CD4-positive, CD25-positive, alpha-beta regulatory T cell (primary cell): ENCODE measurements at regions not wholly inside any gene's neighbourhood (a gene's known extent, or its start where the extent isn't known, plus 50 kb on each side); places are given as distances from the start of the nearest gene placed in this dataset.
"Not testable (repeated sequence)": the region's sequence is repeated elsewhere in the genome, so short reads cannot be mapped to it uniquely, and the experiment has no call there.

Source experiments
- ATAC-seq, 2 donors: fragments of 150-1000 bp; cut with Tn5 transposase; one replicate each; pipeline ENCODE4 v1.10.0; 2021; ENCODE audit warnings: low read depth in 2 of 2, moderate number of reproducible peaks in 2 of 2, moderate library complexity in 1 of 2
- DNase-seq, 3 donors: peaks; one replicate each; pipeline versions ENCODE4 v3.0.0 to v3.0.0-alpha.2; 2012 to 2022; ENCODE audit warnings: mixed read lengths in 1 of 3
- H3K27ac ChIP-seq: one replicate; pipeline ENCODE4 v1.7.0; 2013; ENCODE audit warnings: mild to moderate bottlenecking, low read length; ENCODE audit not compliant: insufficient read depth, poor library complexity, severe bottlenecking
- H3K27me3 ChIP-seq: one replicate; pipeline ENCODE4 v1.7.0; 2013; ENCODE audit warnings: low read length; ENCODE audit not compliant: control insufficient read depth, insufficient read depth
- H3K36me3 ChIP-seq: one replicate; pipeline ENCODE4 v1.7.0; 2013; ENCODE audit warnings: mild to moderate bottlenecking, low read length, moderate library complexity; ENCODE audit not compliant: control insufficient read depth, insufficient read depth
- H3K4me1 ChIP-seq: 2 replicates; pipeline ENCODE4 v1.7.0; 2013; ENCODE audit warnings: mild to moderate bottlenecking, low read length; ENCODE audit not compliant: insufficient read depth, control insufficient read depth, poor library complexity, severe bottlenecking
- H3K4me3 ChIP-seq: one replicate; pipeline ENCODE4 v1.7.0; 2013; ENCODE audit warnings: low read depth, mild to moderate bottlenecking, low read length, moderate library complexity
- H3K9me3 ChIP-seq, 2 experiments: 1 replicate in 1 of 2; 2 replicates in 1 of 2; pipeline ENCODE4 v1.7.0; 2013; ENCODE audit warnings: low read length in 2 of 2, mild to moderate bottlenecking in 1 of 2, moderate library complexity in 1 of 2; ENCODE audit not compliant: control insufficient read depth in 2 of 2
- H3K27ac Mint-ChIP-seq, 3 donors: one replicate each; pipeline ENCODE4 v1.8.0; 2020 to 2022; ENCODE audit warnings: mild to moderate bottlenecking in 3 of 3, mixed read lengths in 3 of 3, moderate library complexity in 2 of 3
- H3K27me3 Mint-ChIP-seq: one replicate; pipeline ENCODE4 v1.8.0; 2022; ENCODE audit warnings: mild to moderate bottlenecking, mixed read lengths
- H3K36me3 Mint-ChIP-seq: one replicate; pipeline ENCODE4 v1.8.0; 2020; ENCODE audit warnings: mixed read lengths
- H3K4me1 Mint-ChIP-seq, 4 donors: one replicate each; pipeline ENCODE4 v1.8.0; 2020 to 2022; ENCODE audit warnings: mixed read lengths in 4 of 4, mild to moderate bottlenecking in 1 of 4
- H3K4me3 Mint-ChIP-seq, 4 donors: one replicate each; pipeline ENCODE4 v1.8.0; 2020 to 2022; ENCODE audit warnings: mild to moderate bottlenecking in 4 of 4, mixed read lengths in 4 of 4, moderate library complexity in 3 of 4
- H3K9me3 Mint-ChIP-seq, 7 donors: one replicate each; pipeline ENCODE4 v1.8.0; 2020 to 2022; ENCODE audit warnings: mixed read lengths in 7 of 7, mild to moderate bottlenecking in 3 of 7, moderate library complexity in 2 of 7

GRCh38 chrX:125131164-125131563, 188.5 kb upstream of the TEX13C start:
- Mint-ChIP-seq H3K27me3 (no peaks in the 10 kb centered on the region), H3K36me3 (no peaks in the 10 kb centered on the region), H3K27ac (no peak overlapping the region), H3K9me3 (peaks cover 0 to 5% (median 2%) of the 10 kb centered on the region in 7 donors), H3K4me1 (no peaks in the 10 kb centered on the region), H3K4me3 (no peak overlapping the region)
- Histone ChIP-seq H3K4me3 (no peak overlapping the region), H3K9me3 (no peaks in the 10 kb centered on the region), H3K27ac (no peak overlapping the region), H3K4me1 (no peaks in the 10 kb centered on the region), H3K36me3 (no peaks in the 10 kb centered on the region), H3K27me3 (no peaks in the 10 kb centered on the region)
- no peak for ATAC-seq
- no peak for DNase-seq

DNA sequence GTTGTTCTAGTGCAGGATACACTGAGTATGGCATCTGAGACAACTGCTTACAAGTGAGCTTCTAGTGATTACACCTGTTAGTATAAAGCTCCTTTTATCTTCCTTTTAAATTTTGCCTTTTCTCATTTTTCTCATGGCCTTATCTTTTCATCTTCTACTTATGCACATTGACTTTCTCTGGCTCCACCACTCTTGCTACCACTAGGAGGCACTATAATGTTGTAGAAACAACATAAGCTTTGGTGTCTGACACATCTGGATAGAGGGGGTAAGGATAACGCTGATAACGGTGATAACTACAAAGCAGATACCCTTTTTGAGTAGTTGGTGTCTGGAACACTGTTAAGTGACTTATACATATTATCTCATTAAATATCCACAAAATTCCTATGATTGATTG, 187.4 kb upstream of the TEX13C start:
- Mint-ChIP-seq H3K4me1 (no peaks in the 10 kb centered on the region), H3K36me3 (no peaks in the 10 kb centered on the region), H3K27ac (no peak overlapping the region), H3K4me3 (no peak overlapping the region), H3K27me3 (no peaks in the 10 kb centered on the region), H3K9me3 (peaks cover 0 to 5% (median 2%) of the 10 kb centered on the region in 7 donors)
- peak in 1 of 3 donors; percentile 36 for DNase-seq
- Histone ChIP-seq H3K36me3 (no peaks in the 10 kb centered on the region), H3K27ac (no peak overlapping the region), H3K4me1 (no peaks in the 10 kb centered on the region), H3K4me3 (no peak overlapping the region), H3K27me3 (no peaks in the 10 kb centered on the region), H3K9me3 (no peaks in the 10 kb centered on the region)
- ATAC-seq, result no peak

GRCh38 chrX:125137521-125137920, 182.2 kb upstream of the TEX13C start:
- H3K9me3 ChIP-seq, result no peaks in the 10 kb centered on the region
- Mint-ChIP-seq H3K27ac (no peak overlapping the region), H3K27me3 (no peaks in the 10 kb centered on the region), H3K4me3 (no peak overlapping the region), H3K36me3 (no peaks in the 10 kb centered on the region), H3K9me3 (peaks cover 0 to 1% (median 0%) of the 10 kb centered on the region in 7 donors), H3K4me1 (no peaks in the 10 kb centered on the region)
- no peaks in the 10 kb centered on the region for H3K36me3 ChIP-seq
- H3K27me3 ChIP-seq, result no peaks in the 10 kb centered on the region
- ATAC-seq (no peak), DNase-seq (no peak)
- no peaks in the 10 kb centered on the region for H3K4me1 ChIP-seq
- no peak overlapping the region for H3K4me3 ChIP-seq
- no peak overlapping the region for H3K27ac ChIP-seq

GRCh38 chrX:125150231-125150630, 169.4 kb upstream of the TEX13C start:
- no peak for ATAC-seq
- H3K27me3 Mint-ChIP-seq, result no peaks in the 10 kb centered on the region
- no peak overlapping the region for H3K27ac Mint-ChIP-seq
- no peaks in the 10 kb centered on the region for H3K4me1 ChIP-seq
- H3K36me3 ChIP-seq, result no peaks in the 10 kb centered on the region
- peaks cover 0 to 3% (median 0%) of the 10 kb centered on the region in 7 donors for H3K9me3 Mint-ChIP-seq
- H3K27ac ChIP-seq, result no peak overlapping the region
- H3K4me3 ChIP-seq, result no peak overlapping the region
- H3K9me3 ChIP-seq, result no peaks in the 10 kb centered on the region
- H3K36me3 Mint-ChIP-seq, result no peaks in the 10 kb centered on the region
- no peak for DNase-seq
- no peaks in the 10 kb centered on the region for H3K4me1 Mint-ChIP-seq
- H3K27me3 ChIP-seq, result no peaks in the 10 kb centered on the region
- H3K4me3 Mint-ChIP-seq, result no peak overlapping the region

DNA sequence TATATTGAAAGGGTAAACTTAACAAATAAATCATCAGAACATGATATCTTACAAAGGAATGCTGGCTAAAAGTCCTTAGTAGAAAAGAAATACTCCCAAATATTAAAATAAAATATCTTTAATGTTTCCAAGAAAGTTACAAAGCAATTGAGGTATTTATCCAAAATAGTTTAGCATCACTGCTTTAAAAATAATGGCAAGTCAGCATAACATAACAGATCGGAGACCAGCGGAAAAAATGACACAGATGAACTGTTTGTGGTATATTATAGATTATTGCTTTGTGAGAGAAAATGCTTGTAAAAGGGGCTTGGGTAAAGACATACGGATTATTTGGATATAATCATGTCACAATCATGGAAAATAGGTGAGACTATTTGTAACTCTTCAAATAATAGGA, 168.5 kb upstream of the TEX13C start:
- ATAC-seq (no peak), DNase-seq (no peak)
- H3K9me3 ChIP-seq, result no peaks in the 10 kb centered on the region
- H3K36me3 Mint-ChIP-seq, result no peaks in the 10 kb centered on the region
- H3K4me1 Mint-ChIP-seq, result no peaks in the 10 kb centered on the region
- no peak overlapping the region for H3K4me3 ChIP-seq
- no peak overlapping the region for H3K27ac Mint-ChIP-seq
- no peak overlapping the region for H3K4me3 Mint-ChIP-seq
- peaks cover 0 to 3% (median 0%) of the 10 kb centered on the region in 7 donors for H3K9me3 Mint-ChIP-seq
- H3K4me1 ChIP-seq, result no peaks in the 10 kb centered on the region
- H3K27ac ChIP-seq, result no peak overlapping the region
- no peaks in the 10 kb centered on the region for H3K36me3 ChIP-seq
- H3K27me3 ChIP-seq, result no peaks in the 10 kb centered on the region
- no peaks in the 10 kb centered on the region for H3K27me3 Mint-ChIP-seq

DNA sequence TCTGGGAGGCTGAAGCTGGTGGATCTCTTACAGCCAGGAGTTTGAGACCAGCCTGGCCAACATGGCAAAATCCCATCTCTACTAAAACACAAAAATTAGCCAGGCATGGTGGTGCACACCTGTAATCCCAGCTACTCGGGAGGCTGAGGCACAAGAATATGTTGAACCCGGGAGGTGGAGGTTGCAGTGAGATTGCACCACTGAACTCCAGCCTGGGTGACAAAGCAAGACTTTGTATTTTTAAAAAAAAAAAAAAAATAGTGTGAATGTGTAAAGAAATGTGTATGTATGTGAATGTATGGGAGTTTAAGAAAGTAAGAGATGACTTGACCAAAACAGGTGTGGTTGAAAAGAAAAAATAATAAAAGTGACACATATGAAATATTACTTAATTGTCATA, 167.7 kb upstream of the TEX13C start:
- no peaks in the 10 kb centered on the region for H3K27me3 ChIP-seq
- H3K36me3 Mint-ChIP-seq, result no peaks in the 10 kb centered on the region
- no peaks in the 10 kb centered on the region for H3K36me3 ChIP-seq
- H3K4me3 Mint-ChIP-seq, result no peak overlapping the region
- H3K9me3 ChIP-seq, result no peaks in the 10 kb centered on the region
- no peak overlapping the region for H3K4me3 ChIP-seq
- H3K4me1 ChIP-seq, result no peaks in the 10 kb centered on the region
- DNase-seq (no peak), ATAC-seq (no peak)
- H3K4me1 Mint-ChIP-seq, result no peaks in the 10 kb centered on the region
- no peak overlapping the region for H3K27ac Mint-ChIP-seq
- H3K9me3 Mint-ChIP-seq, result no peaks in the 10 kb centered on the region
- no peak overlapping the region for H3K27ac ChIP-seq
- no peaks in the 10 kb centered on the region for H3K27me3 Mint-ChIP-seq

GRCh38 chrX:125153621-125154020, 166.1 kb upstream of the TEX13C start:
- Mint-ChIP-seq H3K27me3 (no peaks in the 10 kb centered on the region), H3K4me1 (no peaks in the 10 kb centered on the region)
- no peak for DNase-seq

GRCh38 chrX:125154288-125155257, 165.1 kb upstream of the TEX13C start:
- not testable (repeated sequence) for H3K9me3 Mint-ChIP-seq, H3K4me1 Mint-ChIP-seq, H3K27ac Mint-ChIP-seq, H3K9me3 ChIP-seq, H3K27me3 ChIP-seq, H3K27ac ChIP-seq, H3K4me3 Mint-ChIP-seq, H3K36me3 Mint-ChIP-seq, H3K4me1 ChIP-seq, H3K4me3 ChIP-seq, H3K36me3 ChIP-seq, H3K27me3 Mint-ChIP-seq, ATAC-seq, DNase-seq

More at GRCh38 chrX:125153621-125154020, 166.1 kb upstream of the TEX13C start:
- ATAC-seq, result no peak
- Histone ChIP-seq H3K27ac (no peak overlapping the region), H3K27me3 (no peaks in the 10 kb centered on the region), H3K4me1 (no peaks in the 10 kb centered on the region), H3K9me3 (no peaks in the 10 kb centered on the region), H3K36me3 (no peaks in the 10 kb centered on the region), H3K4me3 (no peak overlapping the region)
- Mint-ChIP-seq H3K9me3 (no peaks in the 10 kb centered on the region), H3K27ac (no peak overlapping the region), H3K36me3 (no peaks in the 10 kb centered on the region), H3K4me3 (no peak overlapping the region)
